ENCODE measurements at regions not wholly inside any gene's neighbourhood (a gene's known extent, or its start where the extent isn't known, plus 50 kb on each side); places are given as distances from the start of the nearest gene placed in this dataset.

GRCh38 chr4:61079427-61079826, 120.7 kb upstream of the ADGRL3 start:
- no peak overlapping the region for H3K4me3 ChIP-seq

GRCh38 chr4:61079976-61080375, 120.2 kb upstream of the ADGRL3 start:
- no peak for DNase-seq

More at GRCh38 chr4:61079427-61079826, 120.7 kb upstream of the ADGRL3 start:
- no peak overlapping the region for H3K27ac ChIP-seq
- TF ChIP-seq POLR2A (IDR thresholded peaks at IDR 0.05), result no peak
- TF ChIP-seq EP300 (IDR thresholded peaks at IDR 0.05), result no peak
- TF ChIP-seq POLR2AphosphoS5 (IDR thresholded peaks at IDR 0.05), result no peak
- TF ChIP-seq CTCF (IDR thresholded peaks at IDR 0.05), result no peak
- no peaks in the 10 kb centered on the region for H3K27me3 ChIP-seq
- H3K9me3 ChIP-seq, result peaks cover 0 to 3% (median 0%) of the 10 kb centered on the region in 4 donors
- H3K36me3 ChIP-seq, result no peaks in the 10 kb centered on the region
- no peaks in the 10 kb centered on the region for H3K4me1 ChIP-seq
- intact Hi-C loops (cut with DNase I), result no loop called here
- no peak for DNase-seq

GRCh38 chr4:61085534-61085933, 114.6 kb upstream of the ADGRL3 start:
- DNase-seq, result no peak
- no peak overlapping the region for H3K27ac ChIP-seq
- no peaks in the 10 kb centered on the region for H3K36me3 ChIP-seq
- WGBS, 2 donors, result 78 to 90% methylated on average over 2 of the region's 2 CpGs
- H3K9me3 ChIP-seq, result no peaks in the 10 kb centered on the region
- no peaks in the 10 kb centered on the region for H3K4me1 ChIP-seq
- no peak overlapping the region for H3K4me3 ChIP-seq
- no peak for TF ChIP-seq POLR2A (IDR thresholded peaks at IDR 0.05)
- no peak for TF ChIP-seq POLR2AphosphoS5 (IDR thresholded peaks at IDR 0.05)
- no peak for TF ChIP-seq EP300 (IDR thresholded peaks at IDR 0.05)
- no peak for TF ChIP-seq CTCF (IDR thresholded peaks at IDR 0.05)
- H3K27me3 ChIP-seq, result no peaks in the 10 kb centered on the region
- intact Hi-C loops (cut with DNase I), result no loop called here

More at GRCh38 chr4:61079976-61080375, 120.2 kb upstream of the ADGRL3 start:
- intact Hi-C loops (cut with DNase I), result no loop called here
- H3K36me3 ChIP-seq, result no peaks in the 10 kb centered on the region
- no peak overlapping the region for H3K4me3 ChIP-seq
- TF ChIP-seq CTCF (IDR thresholded peaks at IDR 0.05) (no peak), POLR2AphosphoS5 (IDR thresholded peaks at IDR 0.05) (no peak), POLR2A (IDR thresholded peaks at IDR 0.05) (no peak), EP300 (IDR thresholded peaks at IDR 0.05) (no peak)
- H3K27ac ChIP-seq, result no peak overlapping the region
- WGBS, 2 donors, result 57 to 80% methylated on average over 2 of the region's 2 CpGs
- H3K27me3 ChIP-seq, result no peaks in the 10 kb centered on the region
- H3K4me1 ChIP-seq, result no peaks in the 10 kb centered on the region
- H3K9me3 ChIP-seq, result peaks cover 0 to 3% (median 0%) of the 10 kb centered on the region in 4 donors

GRCh38 chr4:61086357-61086756, 113.8 kb upstream of the ADGRL3 start:
- intact Hi-C loops (cut with DNase I), result no loop called here
- H3K36me3 ChIP-seq, result no peaks in the 10 kb centered on the region
- no peaks in the 10 kb centered on the region for H3K27me3 ChIP-seq
- no peak overlapping the region for H3K4me3 ChIP-seq
- no peak overlapping the region for H3K27ac ChIP-seq
- DNase-seq, result no peak
- TF ChIP-seq POLR2AphosphoS5 (IDR thresholded peaks at IDR 0.05) (no peak), POLR2A (IDR thresholded peaks at IDR 0.05) (no peak), CTCF (IDR thresholded peaks at IDR 0.05) (no peak), EP300 (IDR thresholded peaks at IDR 0.05) (no peak)
- WGBS, 2 donors, result 72 to 81% methylated on average over 4 of the region's 4 CpGs
- no peaks in the 10 kb centered on the region for H3K9me3 ChIP-seq
- no peaks in the 10 kb centered on the region for H3K4me1 ChIP-seq

- Histone ChIP-seq H3K27ac (no peak overlapping the region), H3K36me3 (no peaks in the 10 kb centered on the region), H3K9me3 (no peaks in the 10 kb centered on the region), H3K4me3 (no peak overlapping the region), H3K4me1 (no peaks in the 10 kb centered on the region), H3K27me3 (no peaks in the 10 kb centered on the region)
- TF ChIP-seq CTCF (IDR thresholded peaks at IDR 0.05), result no peak
- TF ChIP-seq POLR2A (IDR thresholded peaks at IDR 0.05), result no peak
- no peak for TF ChIP-seq EP300 (IDR thresholded peaks at IDR 0.05)
- no peak for DNase-seq
- 67 to 77% methylated on average over 3 of the region's 3 CpGs for WGBS, 2 donors
- intact Hi-C loops (cut with DNase I), result no loop called here
Measured at GRCh38 chr4:61086979-61087378, 113.1 kb upstream of the ADGRL3 start.

All from sigmoid colon (tissue), 6 donors.